Neural cell (in vitro differentiated cells): ENCODE measurements at regions not wholly inside any gene's neighbourhood (a gene's known extent, or its start where the extent isn't known, plus 50 kb on each side); places are given as distances from the start of the nearest gene placed in this dataset.

Experiments
- H2AFZ ChIP-seq: fragments of 200-600, 300-800 bp; sonication (generic), shearing (Covaris generic); 2 replicates; pipeline ENCODE4 v1.6.0; 2014; ENCODE audit warnings: low read depth, mild to moderate bottlenecking, antibody characterized with exemption, low read length, moderate library complexity
- H3F3A ChIP-seq: fragments of 200-600 bp; shearing (Covaris generic); 2 replicates; pipeline ENCODE4 v1.6.1; 2016; ENCODE audit warnings: mild to moderate bottlenecking, moderate library complexity, mixed read lengths, antibody characterized with exemption, low read length; ENCODE audit not compliant: insufficient read depth, poor library complexity, severe bottlenecking
- H3K27ac ChIP-seq: fragments of 200-600, 300-800 bp; sonication (generic), shearing (Covaris generic); 2 replicates; pipeline ENCODE4 v1.5.1; 2014; ENCODE audit warnings: mild to moderate bottlenecking, low read length, moderate library complexity
- H3K27me3 ChIP-seq: fragments of 300-800, 200-600 bp; sonication (generic), shearing (Covaris generic); 2 replicates; pipeline ENCODE4 v1.6.0; 2014; ENCODE audit warnings: mild to moderate bottlenecking, low read depth, low read length, moderate library complexity; ENCODE audit not compliant: insufficient read depth
- H3K36me3 ChIP-seq: fragments of 300-800, 200-600 bp; sonication (generic), shearing (Covaris generic); 2 replicates; pipeline ENCODE4 v1.5.1; 2014; ENCODE audit warnings: mild to moderate bottlenecking, antibody characterized with exemption, low read length, moderate library complexity; ENCODE audit not compliant: insufficient read depth
- H3K4me2 ChIP-seq: fragments of 300-800, 200-600 bp; sonication (generic), shearing (Covaris generic); 2 replicates; pipeline ENCODE4 v1.6.0; 2014; ENCODE audit warnings: mild to moderate bottlenecking, low read length
- H3K4me3 ChIP-seq: fragments of 300-800, 200-600 bp; sonication (generic), shearing (Covaris generic); 2 replicates; pipeline ENCODE4 v1.5.1; 2014; ENCODE audit warnings: mild to moderate bottlenecking, low read length, moderate library complexity
- H3K79me2 ChIP-seq: fragments of 200-600 bp; shearing (Covaris generic); replicated peaks from 2 replicates; pipeline ENCODE4 v1.6.0; 2014; ENCODE audit warnings: mild to moderate bottlenecking, low read length, moderate library complexity; ENCODE audit not compliant: insufficient read depth
- H3K9ac ChIP-seq: fragments of 300-800, 200-600 bp; sonication (generic), shearing (Covaris generic); 2 replicates; pipeline ENCODE4 v1.6.1; 2016; ENCODE audit warnings: mild to moderate bottlenecking, low read length, mixed read lengths
- H3K9me2 ChIP-seq: fragments of 200-600 bp; shearing (Covaris generic); 2 replicates; pipeline ENCODE4 v1.6.1; 2016; ENCODE audit warnings: mild to moderate bottlenecking, low read length, mixed read lengths; ENCODE audit not compliant: insufficient read depth
- H3K9me3 ChIP-seq: fragments of 200-600, 300-800 bp; sonication (generic), shearing (Covaris generic); 2 replicates; pipeline ENCODE4 v1.6.1; 2016; ENCODE audit warnings: mild to moderate bottlenecking, mixed run types, low read length, moderate library complexity, mixed read lengths
- H4K20me1 ChIP-seq: fragments of 200-600 bp; shearing (Covaris generic); 2 replicates; pipeline ENCODE4 v1.6.1; 2016; ENCODE audit warnings: mild to moderate bottlenecking, mixed run types; ENCODE audit not compliant: insufficient read depth
- CTCF ChIP-seq: fragments of 450-650 bp; IDR thresholded peaks from 2 replicates; pipeline ENCODE4 v1.5.1; 2014; ENCODE audit warnings: antibody characterized with exemption, mild to moderate bottlenecking, moderate library complexity; ENCODE audit not compliant: poor library complexity, severe bottlenecking
- EP300 ChIP-seq: fragments of 450-650 bp; conservative IDR thresholded peaks from 2 replicates; pipeline ENCODE4 v1.6.1; 2014; ENCODE audit warnings: antibody characterized with exemption, mild to moderate bottlenecking, moderate library complexity; ENCODE audit not compliant: poor library complexity, severe bottlenecking
- EZH2 ChIP-seq: fragments of 200-600, 300-800 bp; shearing (Covaris generic), sonication (generic); IDR thresholded peaks from 2 replicates; pipeline ENCODE4 v1.6.1; 2014; ENCODE audit warnings: antibody characterized with exemption, low read length, borderline replicate concordance, mild to moderate bottlenecking; ENCODE audit not compliant: insufficient read depth, poor library complexity, severe bottlenecking
- MXI1 ChIP-seq: fragments of 450-650 bp; conservative IDR thresholded peaks from 2 replicates; pipeline ENCODE4 v1.6.1; 2014; ENCODE audit warnings: antibody characterized with exemption, mild to moderate bottlenecking; ENCODE audit not compliant: poor library complexity, severe bottlenecking
- POLR2AphosphoS5 ChIP-seq: IDR thresholded peaks from 2 replicates; pipeline ENCODE4 v1.6.1; 2012
- RAD21 ChIP-seq: fragments of 450-650 bp; conservative IDR thresholded peaks from 2 replicates; pipeline ENCODE4 v1.6.1; 2014; ENCODE audit warnings: antibody characterized with exemption, mild to moderate bottlenecking, moderate library complexity
- SMC3 ChIP-seq: fragments of 450-650 bp; conservative IDR thresholded peaks from 2 replicates; pipeline ENCODE4 v1.6.1; 2014; ENCODE audit warnings: antibody characterized with exemption, mild to moderate bottlenecking, moderate library complexity; ENCODE audit not compliant: poor library complexity
- TAF1 ChIP-seq: IDR thresholded peaks from 2 replicates; pipeline ENCODE4 v1.6.1; 2012; ENCODE audit warnings: low read depth
- TF ChIP-seq, protein P1 (sequence below): IDR thresholded peaks from 2 replicates; pipeline ENCODE4 v1.6.1; 2012; ENCODE audit warnings: borderline replicate concordance

- Histone ChIP-seq H3K27ac (no peak overlapping the region), H3K9me2 (no peaks in the 10 kb centered on the region), H4K20me1 (no peaks in the 10 kb centered on the region), H2AFZ (no peak overlapping the region), H3K9me3 (no peaks in the 10 kb centered on the region), H3K79me2 (no peaks in the 10 kb centered on the region), H3K4me2 (no peak overlapping the region), H3K27me3 (no peaks in the 10 kb centered on the region), H3K4me3 (no peak overlapping the region), H3K9ac (no peak overlapping the region), H3F3A (no peaks in the 10 kb centered on the region), H3K36me3 (no peaks in the 10 kb centered on the region)
- TF ChIP-seq MXI1 (no peak), TAF1 (no peak), CTCF (no peak), RAD21 (no peak), SMC3 (no peak), EZH2 (no peak), POLR2AphosphoS5 (no peak), EP300 (no peak)
- TF ChIP-seq, protein P1, sequence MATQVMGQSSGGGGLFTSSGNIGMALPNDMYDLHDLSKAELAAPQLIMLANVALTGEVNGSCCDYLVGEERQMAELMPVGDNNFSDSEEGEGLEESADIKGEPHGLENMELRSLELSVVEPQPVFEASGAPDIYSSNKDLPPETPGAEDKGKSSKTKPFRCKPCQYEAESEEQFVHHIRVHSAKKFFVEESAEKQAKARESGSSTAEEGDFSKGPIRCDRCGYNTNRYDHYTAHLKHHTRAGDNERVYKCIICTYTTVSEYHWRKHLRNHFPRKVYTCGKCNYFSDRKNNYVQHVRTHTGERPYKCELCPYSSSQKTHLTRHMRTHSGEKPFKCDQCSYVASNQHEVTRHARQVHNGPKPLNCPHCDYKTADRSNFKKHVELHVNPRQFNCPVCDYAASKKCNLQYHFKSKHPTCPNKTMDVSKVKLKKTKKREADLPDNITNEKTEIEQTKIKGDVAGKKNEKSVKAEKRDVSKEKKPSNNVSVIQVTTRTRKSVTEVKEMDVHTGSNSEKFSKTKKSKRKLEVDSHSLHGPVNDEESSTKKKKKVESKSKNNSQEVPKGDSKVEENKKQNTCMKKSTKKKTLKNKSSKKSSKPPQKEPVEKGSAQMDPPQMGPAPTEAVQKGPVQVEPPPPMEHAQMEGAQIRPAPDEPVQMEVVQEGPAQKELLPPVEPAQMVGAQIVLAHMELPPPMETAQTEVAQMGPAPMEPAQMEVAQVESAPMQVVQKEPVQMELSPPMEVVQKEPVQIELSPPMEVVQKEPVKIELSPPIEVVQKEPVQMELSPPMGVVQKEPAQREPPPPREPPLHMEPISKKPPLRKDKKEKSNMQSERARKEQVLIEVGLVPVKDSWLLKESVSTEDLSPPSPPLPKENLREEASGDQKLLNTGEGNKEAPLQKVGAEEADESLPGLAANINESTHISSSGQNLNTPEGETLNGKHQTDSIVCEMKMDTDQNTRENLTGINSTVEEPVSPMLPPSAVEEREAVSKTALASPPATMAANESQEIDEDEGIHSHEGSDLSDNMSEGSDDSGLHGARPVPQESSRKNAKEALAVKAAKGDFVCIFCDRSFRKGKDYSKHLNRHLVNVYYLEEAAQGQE = no peak
Measured at GRCh38 chr22:34102633-34103032, 182.4 kb upstream of the LARGE1 start.

- H3K9ac ChIP-seq = no peak overlapping the region
- TF ChIP-seq CTCF (peak; percentile 56), MXI1 (no peak), EZH2 (no peak), POLR2AphosphoS5 (no peak), RAD21 (peak; percentile 39), TAF1 (no peak), EP300 (no peak), SMC3 (peak; percentile 48)
- TF ChIP-seq, protein P1 = no peak
- no peak overlapping the region for H2AFZ ChIP-seq
- no peaks in the 10 kb centered on the region for H4K20me1 ChIP-seq
- H3K27ac ChIP-seq = no peak overlapping the region
- H3F3A ChIP-seq = no peaks in the 10 kb centered on the region
- no peaks in the 10 kb centered on the region for H3K36me3 ChIP-seq
- H3K79me2 ChIP-seq = no peaks in the 10 kb centered on the region
- no peaks in the 10 kb centered on the region for H3K9me3 ChIP-seq
- H3K4me2 ChIP-seq = no peak overlapping the region
- no peak overlapping the region for H3K4me3 ChIP-seq
- no peaks in the 10 kb centered on the region for H3K27me3 ChIP-seq
- H3K9me2 ChIP-seq = no peaks in the 10 kb centered on the region
Measured at GRCh38 chr22:34105461-34106062, 185.3 kb upstream of the LARGE1 start.
